DMS114 treated with DMSO at 0.1 percent for 48 hours (cell line): ENCODE measurements at regions not wholly inside any gene's neighbourhood (a gene's known extent, or its start where the extent isn't known, plus 50 kb on each side); places are given as distances from the start of the nearest gene placed in this dataset.

ENCODE experiments used
- DNase-seq: peaks from one replicate; lab custom pipeline; 2025; ENCODE audit not compliant: unreplicated experiment; lab: John Stamatoyannopoulos, UW

GRCh38 chr1:191869790-191870312, 288.4 kb upstream of the RGS18 start:
- no peak for DNase-seq

- DNase-seq: no peak
These were observed 287.8 kb upstream of the RGS18 start for GRCh38 chr1:191870490-191870889.

GRCh38 chr1:191875994-191876393, 282.3 kb upstream of the RGS18 start:
- DNase-seq: no peak

DNA sequence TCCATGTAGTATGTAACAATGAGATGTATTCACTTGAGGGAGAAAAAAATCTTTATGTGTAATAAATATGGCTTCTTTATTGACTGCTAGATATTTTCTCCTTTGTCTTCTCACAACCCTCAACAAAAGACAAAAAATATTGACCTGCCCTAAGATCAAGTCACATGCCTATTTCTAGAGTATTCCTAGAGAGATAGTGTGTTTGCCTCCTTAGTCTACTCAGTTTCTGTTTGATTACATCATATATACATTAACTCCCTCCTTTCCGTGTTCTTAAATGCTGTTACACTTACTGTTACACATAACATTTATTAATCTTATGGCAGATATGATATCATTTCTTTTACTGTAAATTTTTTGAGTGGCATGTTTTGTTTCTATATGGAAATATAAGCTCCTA, 281.6 kb upstream of the RGS18 start:
- no peak for DNase-seq

DNA sequence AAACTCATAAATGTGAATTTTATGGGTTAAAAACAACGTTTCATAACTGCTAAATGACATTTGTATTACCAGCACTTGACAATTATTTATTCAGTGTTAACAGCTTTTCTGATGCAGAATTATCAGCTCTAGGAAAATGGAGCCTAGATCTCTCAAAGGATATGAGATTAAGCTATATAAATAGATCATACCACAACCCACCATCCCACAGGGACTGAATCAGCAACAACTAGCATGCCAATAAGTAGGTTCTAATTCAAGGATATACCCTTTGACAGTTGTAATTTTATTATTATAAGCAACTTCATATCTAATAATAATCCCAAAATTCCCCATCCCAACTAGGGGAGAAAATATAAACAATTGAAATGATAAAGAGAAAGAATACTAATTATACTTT, 275.4 kb upstream of the RGS18 start:
- DNase-seq: no peak

GRCh38 chr1:191886977-191887376, 271.3 kb upstream of the RGS18 start:
- DNase-seq: no peak

DNA sequence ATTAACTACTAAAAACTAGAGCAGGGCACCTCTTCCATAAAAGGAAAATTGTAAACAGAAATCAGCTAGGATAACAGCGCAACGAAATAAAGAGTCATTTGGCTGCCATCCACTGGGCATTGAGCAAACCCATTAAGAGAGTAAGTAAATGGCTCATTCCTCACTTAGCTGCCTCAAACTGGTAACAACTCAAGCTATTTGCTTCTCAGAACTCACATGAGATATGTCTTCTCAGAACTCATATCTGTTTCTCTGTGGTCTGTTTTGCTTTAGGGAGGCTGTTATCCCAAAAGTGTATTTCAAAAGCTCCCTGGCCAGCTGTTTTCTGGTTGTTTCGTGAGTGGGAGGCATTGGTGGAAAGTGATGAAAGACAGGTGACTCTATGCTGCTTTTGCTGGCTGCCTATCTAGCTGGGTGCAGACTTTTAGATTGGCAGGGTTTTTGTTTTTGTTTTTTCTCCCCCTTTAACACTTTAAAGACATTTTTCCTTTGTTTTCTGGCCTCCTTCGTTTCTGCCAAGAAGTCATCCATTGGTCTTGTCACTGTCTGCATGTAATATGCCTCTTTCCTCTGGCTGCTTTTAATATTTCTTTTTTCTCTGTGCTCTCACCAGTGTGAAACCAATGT, 269.2 kb upstream of the RGS18 start:
- no peak for DNase-seq

DNA sequence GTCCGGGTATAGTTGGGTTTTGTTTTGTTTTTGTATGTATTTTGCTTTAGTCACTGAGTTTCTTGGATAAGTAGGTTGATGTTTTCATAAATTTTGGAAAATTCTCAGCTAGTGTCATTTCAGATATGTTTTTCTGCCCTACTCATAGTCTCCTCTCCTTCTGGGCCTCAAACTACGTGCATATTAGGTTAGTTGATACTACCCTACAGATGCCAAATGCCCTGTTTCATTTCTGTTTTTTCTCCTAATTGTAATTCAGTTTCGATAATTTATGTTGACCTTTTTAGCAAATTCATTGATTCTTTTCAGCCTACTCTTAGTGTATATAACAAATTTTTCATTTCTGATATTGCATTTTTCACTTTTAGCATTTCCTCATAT, 268.6 kb upstream of the RGS18 start:
- DNase-seq: no peak

DNA sequence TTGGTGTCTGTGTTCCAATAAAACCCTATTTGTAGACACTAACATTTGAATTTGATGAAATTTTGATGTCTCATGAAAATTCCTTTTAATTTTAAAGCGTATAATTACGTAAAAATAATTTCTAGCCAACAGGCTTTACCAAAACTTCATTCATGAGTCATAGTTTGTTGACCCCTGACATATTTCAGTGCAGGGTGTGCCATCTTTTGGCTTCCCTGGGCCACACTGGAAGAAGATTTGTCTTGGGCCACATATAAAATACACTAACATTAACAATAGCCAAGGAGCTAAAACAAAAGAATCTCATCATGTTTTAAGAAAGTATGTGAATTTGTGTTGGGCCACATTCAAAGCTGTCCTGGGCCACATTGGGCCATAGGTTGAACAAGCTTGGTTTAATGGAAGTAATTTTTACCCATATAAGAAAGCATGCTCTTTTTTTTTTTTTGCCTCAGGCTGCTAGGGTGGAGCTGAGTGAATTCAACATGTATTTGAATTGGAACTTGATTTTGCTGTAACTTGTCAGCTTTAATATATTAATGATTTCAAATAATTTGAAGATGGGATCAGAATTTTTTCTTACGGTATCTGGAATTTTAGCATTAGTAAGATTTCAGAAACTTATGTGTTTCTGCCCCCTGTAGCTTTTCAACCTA, 267.7 kb upstream of the RGS18 start:
- no peak for DNase-seq

- DNase-seq: no peak
These were observed 265.5 kb upstream of the RGS18 start for GRCh38 chr1:191892716-191893115.

GRCh38 chr1:191895049-191895448, 263.2 kb upstream of the RGS18 start:
- DNase-seq: no peak

- no peak for DNase-seq
These were observed 262.7 kb upstream of the RGS18 start for GRCh38 chr1:191895462-191896058.

DNA sequence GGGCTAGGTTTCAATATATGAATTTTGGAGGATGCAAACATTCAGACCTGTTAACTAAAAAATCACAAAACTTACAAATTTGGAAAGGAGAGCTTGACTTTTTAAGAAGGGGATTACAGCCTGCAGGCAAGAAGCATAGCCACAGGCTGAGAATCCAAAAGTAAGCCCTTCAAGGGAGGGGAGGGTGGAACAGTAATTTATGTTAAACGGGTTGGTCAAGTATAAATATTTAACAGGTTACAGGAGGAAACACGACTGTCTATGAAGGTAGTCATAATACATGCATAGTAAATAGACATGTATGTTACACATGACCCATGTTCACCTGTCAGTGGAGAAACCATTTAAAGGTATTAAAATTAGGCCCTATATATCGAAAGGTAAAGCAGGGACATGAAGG, 261.1 kb upstream of the RGS18 start:
- no peak for DNase-seq

DNA sequence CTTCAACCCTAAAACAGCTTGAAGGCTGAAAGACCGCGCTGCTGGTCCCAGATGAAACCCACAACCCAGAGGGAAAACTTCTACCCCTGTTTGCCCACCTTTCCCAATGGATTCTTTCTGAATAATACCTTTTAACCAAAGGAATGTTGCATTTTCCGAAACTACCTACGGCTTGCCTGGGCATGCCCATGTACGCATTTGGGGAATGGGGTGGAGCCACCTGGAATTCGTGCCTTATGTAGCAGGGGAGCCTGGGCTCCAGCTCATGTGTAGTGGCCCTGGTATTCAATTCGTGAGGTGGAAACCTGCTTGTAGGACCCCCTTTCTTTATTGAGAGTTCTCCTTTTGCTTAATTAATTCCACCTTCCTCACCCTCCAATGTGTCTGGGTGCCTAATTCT, 256.6 kb upstream of the RGS18 start:
- DNase-seq: no peak

DNA sequence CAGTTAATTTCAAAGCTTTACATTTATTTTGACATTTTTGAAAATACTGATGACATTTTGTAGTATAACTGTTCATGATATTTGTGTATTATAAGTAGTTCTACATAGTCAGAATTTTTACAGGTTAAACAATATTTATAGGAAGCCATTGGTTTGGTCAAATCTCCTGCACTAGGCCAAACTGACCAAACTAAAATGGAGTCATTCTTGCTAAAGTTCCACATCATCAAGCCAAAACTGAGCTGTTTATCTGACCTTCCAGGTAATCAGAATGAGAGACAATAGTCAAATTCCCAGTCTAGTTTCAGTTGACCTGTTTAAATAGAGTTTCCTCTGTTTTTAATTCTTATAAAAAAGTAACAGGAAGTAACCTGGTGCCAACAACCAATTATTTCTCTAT, 253.3 kb upstream of the RGS18 start:
- DNase-seq: no peak

DNA sequence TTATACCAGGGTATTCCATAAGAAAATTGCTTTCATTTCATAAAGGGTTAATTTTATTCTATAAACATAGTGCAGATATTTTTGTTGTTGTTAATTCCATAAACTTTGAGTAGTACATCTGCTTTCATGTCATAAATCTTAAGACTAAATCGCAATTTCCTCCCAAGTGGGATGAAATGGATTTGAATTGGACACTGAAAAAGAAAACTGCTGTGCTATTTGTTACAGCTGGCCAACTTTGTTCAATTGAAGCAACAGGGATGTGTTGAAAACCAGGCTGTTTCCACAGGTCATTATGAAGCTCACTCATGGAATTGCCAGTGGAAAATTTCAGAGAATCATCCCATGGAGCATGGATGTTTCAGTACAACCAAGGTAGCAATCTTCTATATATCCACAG, 252.5 kb upstream of the RGS18 start:
- DNase-seq: no peak

DNA sequence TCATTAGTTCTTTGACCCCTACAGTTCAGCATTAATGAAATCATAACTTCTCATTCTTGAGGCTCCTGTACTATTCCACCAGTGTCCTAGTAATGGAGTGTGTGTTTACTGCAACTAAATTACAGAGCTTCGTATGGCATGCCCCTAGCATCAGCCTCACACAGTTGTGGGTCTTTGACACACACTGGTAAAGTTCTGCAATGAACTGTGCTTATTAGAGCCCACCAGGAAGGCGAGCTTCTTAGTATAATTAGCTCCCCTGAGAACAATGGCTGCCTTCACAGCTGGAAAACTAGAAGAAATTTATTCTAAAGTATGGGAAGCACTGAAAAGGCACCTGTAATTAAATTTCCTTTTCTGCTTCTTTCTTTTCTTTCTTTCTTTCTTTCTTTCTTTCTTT, 251.1 kb upstream of the RGS18 start:
- no peak for DNase-seq

DNA sequence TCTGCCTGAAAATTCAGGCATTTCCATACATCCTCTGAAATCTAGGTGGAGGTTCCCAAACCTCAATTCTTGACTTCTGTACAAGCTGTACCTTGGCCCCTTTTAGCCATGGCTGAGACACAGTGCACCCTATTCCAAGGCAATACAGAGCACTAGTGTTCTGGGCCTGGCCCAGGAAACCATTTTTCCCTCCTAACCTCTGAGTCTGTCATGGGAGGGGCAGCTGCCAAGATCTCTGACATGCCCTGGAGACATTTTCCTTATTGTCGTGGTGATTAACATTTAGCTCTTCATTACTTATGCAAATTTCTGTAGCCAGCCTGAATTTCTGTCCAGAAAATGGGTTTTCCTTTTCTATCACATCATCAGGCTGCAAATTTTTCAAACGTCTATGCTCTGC, 248.0 kb upstream of the RGS18 start:
- DNase-seq: no peak

GRCh38 chr1:191912517-191912916, 245.7 kb upstream of the RGS18 start:
- DNase-seq: no peak

GRCh38 chr1:191913260-191913977, 244.8 kb upstream of the RGS18 start:
- DNase-seq: no peak

GRCh38 chr1:191929383-191929782, 228.9 kb upstream of the RGS18 start:
- DNase-seq: no peak

- no peak for DNase-seq
These were observed 214.6 kb upstream of the RGS18 start for GRCh38 chr1:191943684-191944083.
